Hepatocyte (in vitro differentiated cells): ENCODE measurements at regions not wholly inside any gene's neighbourhood (a gene's known extent, or its start where the extent isn't known, plus 50 kb on each side); places are given as distances from the start of the nearest gene placed in this dataset.

Source experiments
- DNase-seq: peaks from one replicate; pipeline ENCODE4 v3.0.0-alpha.2; 2016; ENCODE audit warnings: low spot score
- H2AFZ ChIP-seq: fragments of 200-600 bp; sonication (generic); 2 replicates; pipeline ENCODE4 v1.6.0; 2016; ENCODE audit warnings: antibody characterized with exemption, mild to moderate bottlenecking
- H3K27ac ChIP-seq: fragments of 200-600 bp; sonication (generic); 2 replicates; pipeline ENCODE4 v1.5.1; 2016; ENCODE audit warnings: mild to moderate bottlenecking
- H3K27me3 ChIP-seq: fragments of 200-600 bp; sonication (generic); 2 replicates; pipeline ENCODE4 v1.6.1; 2016
- H3K36me3 ChIP-seq: fragments of 200-600 bp; sonication (generic); replicated peaks from 2 replicates; pipeline ENCODE4 v1.5.1; 2016; ENCODE audit warnings: low read depth; ENCODE audit not compliant: insufficient read depth
- H3K4me1 ChIP-seq: fragments of 200-600 bp; sonication (generic); 2 replicates; pipeline ENCODE4 v1.5.1; 2016; ENCODE audit warnings: mild to moderate bottlenecking, moderate library complexity; ENCODE audit not compliant: insufficient read depth
- H3K4me2 ChIP-seq: fragments of 200-600 bp; sonication (generic); 2 replicates; pipeline ENCODE4 v1.6.0; 2016
- H3K4me3 ChIP-seq: fragments of 200-600 bp; sonication (generic); 2 replicates; pipeline ENCODE4 v1.5.1; 2016; ENCODE audit warnings: mild to moderate bottlenecking
- H3K79me2 ChIP-seq: fragments of 200-600 bp; sonication (generic); 2 replicates; pipeline ENCODE4 v1.6.0; 2017; ENCODE audit warnings: mild to moderate bottlenecking
- H3K9me2 ChIP-seq: fragments of 200-600 bp; sonication (generic); replicated peaks from 2 replicates; pipeline ENCODE4 v1.6.0; 2017; ENCODE audit warnings: mild to moderate bottlenecking; ENCODE audit not compliant: insufficient read depth
- H3K9me3 ChIP-seq: fragments of 200-600 bp; sonication (generic); 2 replicates; pipeline ENCODE4 v1.5.1; 2016; ENCODE audit warnings: low read depth, mild to moderate bottlenecking
- H4K20me1 ChIP-seq: fragments of 200-600 bp; sonication (generic); 2 replicates; pipeline ENCODE4 v1.6.0; 2016; ENCODE audit warnings: mild to moderate bottlenecking; ENCODE audit not compliant: insufficient read depth, poor library complexity, severe bottlenecking
- EZH2 ChIP-seq: fragments of 200-600 bp; sonication (generic); IDR thresholded peaks from 2 replicates; pipeline ENCODE4 v1.6.1; 2016; ENCODE audit warnings: antibody characterized with exemption, mild to moderate bottlenecking, borderline replicate concordance
- EZH2phosphoT487 ChIP-seq: fragments of 200-600 bp; sonication (generic); IDR thresholded peaks from one replicate; pipeline ENCODE4 v1.6.1; 2018; ENCODE audit warnings: antibody characterized with exemption, mild to moderate bottlenecking, low read depth, moderate library complexity; ENCODE audit not compliant: unreplicated experiment, severe bottlenecking
- WGBS: methylation state at CpG from one replicate; pipeline ENCODE4 v1.1.6; 2016; ENCODE audit warnings: low lambda C conversion rate; ENCODE audit errors: missing lambda C conversion rate; 5-methylcytosine and 5-hydroxymethylcytosine counted together
- TF ChIP-seq, protein P1 (sequence below): fragments of 200-600 bp; sonication (generic); IDR thresholded peaks from 2 replicates; pipeline ENCODE4 v1.5.1; 2016; ENCODE audit warnings: antibody characterized with exemption, mild to moderate bottlenecking; ENCODE audit not compliant: poor library complexity

DNA sequence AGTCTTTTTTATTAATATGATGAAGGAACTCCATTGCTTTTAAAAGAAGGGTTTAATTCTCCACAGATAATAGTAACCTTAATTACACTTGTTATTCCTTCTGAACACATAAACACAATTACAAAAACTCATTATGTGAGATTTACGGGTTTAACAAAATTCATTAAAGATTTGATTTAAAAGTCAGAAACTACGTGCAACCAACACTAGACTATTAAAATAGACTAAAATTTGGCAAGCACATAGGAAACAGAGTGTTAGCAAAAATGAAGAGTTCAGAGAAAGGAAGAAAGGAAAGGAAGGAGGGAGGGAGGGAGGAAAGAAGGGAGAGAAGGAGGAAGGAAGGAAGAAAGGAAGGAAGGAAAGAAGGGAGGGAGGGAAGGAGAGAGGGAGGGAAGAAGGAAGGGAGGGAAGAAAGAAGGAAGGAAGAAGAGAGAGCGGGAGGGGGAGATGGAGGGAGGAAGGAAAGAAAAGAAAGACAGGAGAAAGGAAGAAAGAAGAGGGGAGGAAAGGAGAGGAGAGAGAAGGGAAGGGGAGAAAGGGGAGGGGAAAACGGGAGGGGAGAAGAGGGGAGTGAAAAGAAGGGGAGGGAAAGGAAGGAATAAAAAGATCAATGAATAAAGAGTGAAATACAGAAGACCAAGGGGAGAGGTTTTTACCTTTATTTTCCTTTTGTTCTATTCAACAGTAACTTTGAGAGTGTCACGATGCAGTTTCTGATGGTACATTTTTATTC is 123.4 kb upstream of the LYPLAL1 start:
- TF ChIP-seq, protein P1, sequence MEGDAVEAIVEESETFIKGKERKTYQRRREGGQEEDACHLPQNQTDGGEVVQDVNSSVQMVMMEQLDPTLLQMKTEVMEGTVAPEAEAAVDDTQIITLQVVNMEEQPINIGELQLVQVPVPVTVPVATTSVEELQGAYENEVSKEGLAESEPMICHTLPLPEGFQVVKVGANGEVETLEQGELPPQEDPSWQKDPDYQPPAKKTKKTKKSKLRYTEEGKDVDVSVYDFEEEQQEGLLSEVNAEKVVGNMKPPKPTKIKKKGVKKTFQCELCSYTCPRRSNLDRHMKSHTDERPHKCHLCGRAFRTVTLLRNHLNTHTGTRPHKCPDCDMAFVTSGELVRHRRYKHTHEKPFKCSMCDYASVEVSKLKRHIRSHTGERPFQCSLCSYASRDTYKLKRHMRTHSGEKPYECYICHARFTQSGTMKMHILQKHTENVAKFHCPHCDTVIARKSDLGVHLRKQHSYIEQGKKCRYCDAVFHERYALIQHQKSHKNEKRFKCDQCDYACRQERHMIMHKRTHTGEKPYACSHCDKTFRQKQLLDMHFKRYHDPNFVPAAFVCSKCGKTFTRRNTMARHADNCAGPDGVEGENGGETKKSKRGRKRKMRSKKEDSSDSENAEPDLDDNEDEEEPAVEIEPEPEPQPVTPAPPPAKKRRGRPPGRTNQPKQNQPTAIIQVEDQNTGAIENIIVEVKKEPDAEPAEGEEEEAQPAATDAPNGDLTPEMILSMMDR = no peak
- no peak for TF ChIP-seq EZH2phosphoT487
- no peak for TF ChIP-seq EZH2
- no peak for DNase-seq
- no peaks in the 10 kb centered on the region for H3K9me3 ChIP-seq
- no peak overlapping the region for H3K4me3 ChIP-seq
- 81% methylated on average over 3 of the region's 5 CpGs for WGBS
- H3K27me3 ChIP-seq = no peaks in the 10 kb centered on the region
- no peak overlapping the region for H3K27ac ChIP-seq
- no peak overlapping the region for H2AFZ ChIP-seq
- no peaks in the 10 kb centered on the region for H4K20me1 ChIP-seq
- no peaks in the 10 kb centered on the region for H3K4me1 ChIP-seq
- H3K9me2 ChIP-seq = no peaks in the 10 kb centered on the region
- H3K79me2 ChIP-seq = no peaks in the 10 kb centered on the region
- no peak overlapping the region for H3K4me2 ChIP-seq
- no peaks in the 10 kb centered on the region for H3K36me3 ChIP-seq

DNA sequence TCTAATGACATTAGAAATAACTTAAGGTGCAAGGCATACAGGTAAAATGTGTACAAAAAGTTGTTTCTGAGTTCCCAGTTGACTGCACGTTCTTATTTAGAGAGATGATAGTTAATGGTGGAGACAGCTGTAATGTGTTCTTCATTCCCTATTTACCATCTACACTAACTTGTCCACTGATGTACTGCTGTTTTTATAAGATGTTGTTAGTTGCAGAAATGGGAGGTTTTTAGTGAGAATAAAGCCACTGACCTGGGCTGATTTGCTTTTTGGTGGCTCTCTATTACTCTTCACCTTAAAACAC is 122.9 kb upstream of the LYPLAL1 start:
- Histone ChIP-seq H3K4me3 (no peak overlapping the region), H3K4me1 (no peaks in the 10 kb centered on the region), H3K27me3 (no peaks in the 10 kb centered on the region), H3K36me3 (no peaks in the 10 kb centered on the region), H2AFZ (no peak overlapping the region), H3K9me2 (no peaks in the 10 kb centered on the region), H3K9me3 (no peaks in the 10 kb centered on the region), H3K27ac (no peak overlapping the region), H4K20me1 (no peaks in the 10 kb centered on the region), H3K4me2 (no peak overlapping the region), H3K79me2 (no peaks in the 10 kb centered on the region)
- TF ChIP-seq, protein P1 = no peak
- TF ChIP-seq EZH2 (no peak), EZH2phosphoT487 (no peak)
- DNase-seq = no peak
- WGBS = 73% methylated on average over 1 of the region's 1 CpG

DNA sequence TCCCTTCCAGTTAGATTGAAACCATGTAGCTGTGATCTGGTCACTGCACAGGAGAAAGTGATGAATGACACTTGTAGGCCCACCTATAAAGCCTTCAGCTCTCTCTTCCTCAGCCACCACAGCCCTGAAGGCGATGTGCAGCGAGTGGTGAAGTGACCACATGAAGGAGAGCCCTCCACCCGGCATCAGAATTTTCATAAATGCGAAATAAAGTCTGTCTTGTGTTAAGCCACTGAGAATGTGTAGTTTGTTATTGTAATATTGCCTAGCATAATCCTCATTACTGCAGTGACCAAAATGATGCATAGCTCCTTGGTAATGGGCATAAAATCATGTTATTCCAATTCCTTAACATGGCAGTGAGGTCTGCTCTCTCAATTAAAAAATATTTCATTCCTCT is 122.1 kb upstream of the LYPLAL1 start:
- 91% methylated on average over 4 of the region's 4 CpGs for WGBS
- TF ChIP-seq EZH2phosphoT487 = no peak
- TF ChIP-seq, protein P1 = no peak
- no peak for TF ChIP-seq EZH2

More for the DNA sequence above, 122.1 kb upstream of the LYPLAL1 start:
- Histone ChIP-seq H2AFZ (no peak overlapping the region), H3K9me2 (no peaks in the 10 kb centered on the region), H3K4me3 (no peak overlapping the region), H3K9me3 (no peaks in the 10 kb centered on the region), H3K4me2 (no peak overlapping the region), H3K36me3 (no peaks in the 10 kb centered on the region), H3K27ac (no peak overlapping the region), H3K79me2 (no peaks in the 10 kb centered on the region), H3K27me3 (no peaks in the 10 kb centered on the region), H3K4me1 (no peaks in the 10 kb centered on the region), H4K20me1 (no peaks in the 10 kb centered on the region)
- DNase-seq = no peak
